ENCODE measurements at regions not wholly inside any gene's neighbourhood (a gene's known extent, or its start where the extent isn't known, plus 50 kb on each side); places are given as distances from the start of the nearest gene placed in this dataset.
"Not testable (repeated sequence)": the region's sequence is repeated elsewhere in the genome, so short reads cannot be mapped to it uniquely, and the experiment has no call there.

- not testable (repeated sequence) for H3F3A ChIP-seq (ENCODE audit: insufficient read depth, low read length); DNase-seq; H3K4me2 ChIP-seq (ENCODE audit: low read depth, low read length); H4K20me1 ChIP-seq (ENCODE audit: insufficient read depth, low read length); H3K4me3 ChIP-seq (ENCODE audit: low read length); H3K9me2 ChIP-seq (replicated peaks; ENCODE audit: insufficient read depth, low read length); H3K9me3 ChIP-seq (replicated peaks; ENCODE audit: insufficient read depth, low read length); H3K27ac ChIP-seq (ENCODE audit: low read length); H2AFZ ChIP-seq (ENCODE audit: low read length); H3K9ac ChIP-seq (ENCODE audit: low read length); H3K36me3 ChIP-seq (replicated peaks; ENCODE audit: insufficient read depth, low read length); H3K27me3 ChIP-seq (replicated peaks; ENCODE audit: insufficient read depth, low read length); H3K4me1 ChIP-seq (ENCODE audit: low read length); H3K79me2 ChIP-seq (ENCODE audit: low read length)
Measured at GRCh38 chr17:45554479-45554878, 64.0 kb upstream of the PLEKHM1 start.

- H3K4me1 ChIP-seq (ENCODE audit: low read length); H3K27me3 ChIP-seq (replicated peaks; ENCODE audit: insufficient read depth, low read length); H3K9me3 ChIP-seq (replicated peaks; ENCODE audit: insufficient read depth, low read length); H3K9ac ChIP-seq (ENCODE audit: low read length); H3K79me2 ChIP-seq (ENCODE audit: low read length); H3K4me3 ChIP-seq (ENCODE audit: low read length); DNase-seq; H3K36me3 ChIP-seq (replicated peaks; ENCODE audit: insufficient read depth, low read length); H4K20me1 ChIP-seq (ENCODE audit: insufficient read depth, low read length); H3F3A ChIP-seq (ENCODE audit: insufficient read depth, low read length); H3K4me2 ChIP-seq (ENCODE audit: low read depth, low read length); H2AFZ ChIP-seq (ENCODE audit: low read length); H3K9me2 ChIP-seq (replicated peaks; ENCODE audit: insufficient read depth, low read length); H3K27ac ChIP-seq (ENCODE audit: low read length): not testable (repeated sequence)
Measured at GRCh38 chr17:45558821-45559220, 68.3 kb upstream of the PLEKHM1 start.

- not testable (repeated sequence) for DNase-seq; H3K9me2 ChIP-seq (replicated peaks; ENCODE audit: insufficient read depth, low read length); H2AFZ ChIP-seq (ENCODE audit: low read length); H3K4me2 ChIP-seq (ENCODE audit: low read depth, low read length); H3K9ac ChIP-seq (ENCODE audit: low read length); H3K27ac ChIP-seq (ENCODE audit: low read length); H3F3A ChIP-seq (ENCODE audit: insufficient read depth, low read length); H4K20me1 ChIP-seq (ENCODE audit: insufficient read depth, low read length); H3K9me3 ChIP-seq (replicated peaks; ENCODE audit: insufficient read depth, low read length); H3K79me2 ChIP-seq (ENCODE audit: low read length); H3K4me1 ChIP-seq (ENCODE audit: low read length); H3K36me3 ChIP-seq (replicated peaks; ENCODE audit: insufficient read depth, low read length); H3K27me3 ChIP-seq (replicated peaks; ENCODE audit: insufficient read depth, low read length); H3K4me3 ChIP-seq (ENCODE audit: low read length)
Measured at GRCh38 chr17:45562868-45563267, 72.3 kb upstream of the PLEKHM1 start.

GRCh38 chr17:45563283-45563682 lies 72.8 kb upstream of the PLEKHM1 start:
- DNase-seq; H3K9me3 ChIP-seq (replicated peaks; ENCODE audit: insufficient read depth, low read length); H4K20me1 ChIP-seq (ENCODE audit: insufficient read depth, low read length); H3K9me2 ChIP-seq (replicated peaks; ENCODE audit: insufficient read depth, low read length); H3K4me1 ChIP-seq (ENCODE audit: low read length); H3K27ac ChIP-seq (ENCODE audit: low read length); H3K9ac ChIP-seq (ENCODE audit: low read length); H3K79me2 ChIP-seq (ENCODE audit: low read length); H3K4me2 ChIP-seq (ENCODE audit: low read depth, low read length); H3K27me3 ChIP-seq (replicated peaks; ENCODE audit: insufficient read depth, low read length); H2AFZ ChIP-seq (ENCODE audit: low read length); H3K4me3 ChIP-seq (ENCODE audit: low read length); H3F3A ChIP-seq (ENCODE audit: insufficient read depth, low read length); H3K36me3 ChIP-seq (replicated peaks; ENCODE audit: insufficient read depth, low read length): not testable (repeated sequence)

- not testable (repeated sequence) for DNase-seq; H3K4me1 ChIP-seq (ENCODE audit: low read length); H4K20me1 ChIP-seq (ENCODE audit: insufficient read depth, low read length); H3K27me3 ChIP-seq (replicated peaks; ENCODE audit: insufficient read depth, low read length); H3K9ac ChIP-seq (ENCODE audit: low read length); H3K9me3 ChIP-seq (replicated peaks; ENCODE audit: insufficient read depth, low read length); H3F3A ChIP-seq (ENCODE audit: insufficient read depth, low read length); H3K27ac ChIP-seq (ENCODE audit: low read length); H3K4me3 ChIP-seq (ENCODE audit: low read length); H3K36me3 ChIP-seq (replicated peaks; ENCODE audit: insufficient read depth, low read length); H3K4me2 ChIP-seq (ENCODE audit: low read depth, low read length); H3K9me2 ChIP-seq (replicated peaks; ENCODE audit: insufficient read depth, low read length); H2AFZ ChIP-seq (ENCODE audit: low read length)
- peaks cover 16% of the 10 kb centered on the region for H3K79me2 ChIP-seq (ENCODE audit: low read length)
Measured at GRCh38 chr17:45568275-45568674, 77.8 kb upstream of the PLEKHM1 start.

GRCh38 chr17:45573326-45573725 lies 82.8 kb upstream of the PLEKHM1 start:
- not testable (repeated sequence) for H3K4me2 ChIP-seq (ENCODE audit: low read depth, low read length); H3K4me1 ChIP-seq (ENCODE audit: low read length); H3K27me3 ChIP-seq (replicated peaks; ENCODE audit: insufficient read depth, low read length); DNase-seq; H3K36me3 ChIP-seq (replicated peaks; ENCODE audit: insufficient read depth, low read length); H3K9ac ChIP-seq (ENCODE audit: low read length); H3F3A ChIP-seq (ENCODE audit: insufficient read depth, low read length); H3K9me3 ChIP-seq (replicated peaks; ENCODE audit: insufficient read depth, low read length); H3K27ac ChIP-seq (ENCODE audit: low read length); H3K4me3 ChIP-seq (ENCODE audit: low read length); H4K20me1 ChIP-seq (ENCODE audit: insufficient read depth, low read length); H3K9me2 ChIP-seq (replicated peaks; ENCODE audit: insufficient read depth, low read length); H2AFZ ChIP-seq (ENCODE audit: low read length)
- peaks cover 58% of the 10 kb centered on the region for H3K79me2 ChIP-seq (ENCODE audit: low read length)

Measured in MM.1S (cell line).